IMR-90 (cell line): ENCODE measurements at regions not wholly inside any gene's neighbourhood (a gene's known extent, or its start where the extent isn't known, plus 50 kb on each side); places are given as distances from the start of the nearest gene placed in this dataset.

Source experiments
- SMC3 ChIP-seq: fragments of 150-350 bp; IDR thresholded peaks from 2 replicates; pipeline ENCODE4 v1.6.1; 2016; ENCODE audit warnings: low read depth, mild to moderate bottlenecking, antibody characterized with exemption, low read length, moderate library complexity
- TF ChIP-seq, protein P1 (sequence below): conservative IDR thresholded peaks from 2 replicates; pipeline ENCODE4 v1.5.1; 2012; ENCODE audit warnings: mild to moderate bottlenecking, low read depth, low read length, improper control_type of control experiment
- TF ChIP-seq, protein P2 (sequence below): fragments of 150-350 bp; IDR thresholded peaks from 2 replicates; pipeline ENCODE4 v1.6.1; 2017; ENCODE audit warnings: mild to moderate bottlenecking, antibody characterized with exemption, low read length, low read depth
- TF ChIP-seq, protein P3 (sequence below): fragments of 150-350 bp; IDR thresholded peaks from 2 replicates; pipeline ENCODE4 v1.6.1; 2016; ENCODE audit warnings: low read depth, mild to moderate bottlenecking, low read length, moderate library complexity, borderline replicate concordance

DNA sequence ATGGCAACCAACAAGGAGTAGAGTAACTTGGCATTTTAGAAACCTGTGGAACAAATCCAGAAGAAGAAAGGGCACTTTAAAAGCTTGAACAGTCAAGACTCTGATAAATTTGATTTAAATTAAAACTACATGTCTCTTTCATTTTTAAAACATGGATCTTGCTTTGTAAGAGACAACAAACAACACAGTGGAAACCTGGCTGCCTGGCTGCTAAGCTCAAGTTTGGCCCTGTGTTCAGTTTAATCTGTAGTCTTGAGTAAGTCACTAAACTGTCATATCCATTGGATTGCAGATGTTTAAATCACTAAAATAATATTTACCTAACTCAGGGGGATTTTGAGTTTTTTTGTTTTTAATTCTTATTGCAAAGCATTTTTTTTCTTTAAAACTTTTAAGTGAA is 374.9 kb upstream of the SEMA3D start:
- TF ChIP-seq, protein P1, sequence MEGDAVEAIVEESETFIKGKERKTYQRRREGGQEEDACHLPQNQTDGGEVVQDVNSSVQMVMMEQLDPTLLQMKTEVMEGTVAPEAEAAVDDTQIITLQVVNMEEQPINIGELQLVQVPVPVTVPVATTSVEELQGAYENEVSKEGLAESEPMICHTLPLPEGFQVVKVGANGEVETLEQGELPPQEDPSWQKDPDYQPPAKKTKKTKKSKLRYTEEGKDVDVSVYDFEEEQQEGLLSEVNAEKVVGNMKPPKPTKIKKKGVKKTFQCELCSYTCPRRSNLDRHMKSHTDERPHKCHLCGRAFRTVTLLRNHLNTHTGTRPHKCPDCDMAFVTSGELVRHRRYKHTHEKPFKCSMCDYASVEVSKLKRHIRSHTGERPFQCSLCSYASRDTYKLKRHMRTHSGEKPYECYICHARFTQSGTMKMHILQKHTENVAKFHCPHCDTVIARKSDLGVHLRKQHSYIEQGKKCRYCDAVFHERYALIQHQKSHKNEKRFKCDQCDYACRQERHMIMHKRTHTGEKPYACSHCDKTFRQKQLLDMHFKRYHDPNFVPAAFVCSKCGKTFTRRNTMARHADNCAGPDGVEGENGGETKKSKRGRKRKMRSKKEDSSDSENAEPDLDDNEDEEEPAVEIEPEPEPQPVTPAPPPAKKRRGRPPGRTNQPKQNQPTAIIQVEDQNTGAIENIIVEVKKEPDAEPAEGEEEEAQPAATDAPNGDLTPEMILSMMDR: no peak
- no peak for TF ChIP-seq SMC3
- TF ChIP-seq, protein P2, sequence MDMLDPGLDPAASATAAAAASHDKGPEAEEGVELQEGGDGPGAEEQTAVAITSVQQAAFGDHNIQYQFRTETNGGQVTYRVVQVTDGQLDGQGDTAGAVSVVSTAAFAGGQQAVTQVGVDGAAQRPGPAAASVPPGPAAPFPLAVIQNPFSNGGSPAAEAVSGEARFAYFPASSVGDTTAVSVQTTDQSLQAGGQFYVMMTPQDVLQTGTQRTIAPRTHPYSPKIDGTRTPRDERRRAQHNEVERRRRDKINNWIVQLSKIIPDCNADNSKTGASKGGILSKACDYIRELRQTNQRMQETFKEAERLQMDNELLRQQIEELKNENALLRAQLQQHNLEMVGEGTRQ: no peak
- TF ChIP-seq, protein P3, sequence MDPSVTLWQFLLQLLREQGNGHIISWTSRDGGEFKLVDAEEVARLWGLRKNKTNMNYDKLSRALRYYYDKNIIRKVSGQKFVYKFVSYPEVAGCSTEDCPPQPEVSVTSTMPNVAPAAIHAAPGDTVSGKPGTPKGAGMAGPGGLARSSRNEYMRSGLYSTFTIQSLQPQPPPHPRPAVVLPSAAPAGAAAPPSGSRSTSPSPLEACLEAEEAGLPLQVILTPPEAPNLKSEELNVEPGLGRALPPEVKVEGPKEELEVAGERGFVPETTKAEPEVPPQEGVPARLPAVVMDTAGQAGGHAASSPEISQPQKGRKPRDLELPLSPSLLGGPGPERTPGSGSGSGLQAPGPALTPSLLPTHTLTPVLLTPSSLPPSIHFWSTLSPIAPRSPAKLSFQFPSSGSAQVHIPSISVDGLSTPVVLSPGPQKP: no peak
